Fibroblast of villous mesenchyme (primary cell): ENCODE measurements at regions not wholly inside any gene's neighbourhood (a gene's known extent, or its start where the extent isn't known, plus 50 kb on each side); places are given as distances from the start of the nearest gene placed in this dataset.
A peak's percentile ranks its signal among the peaks of the same experiment; 100 is the strongest.

ENCODE experiments used
- DNase-seq: peaks from one replicate; pipeline ENCODE4 v3.0.0-alpha.2; 2010; ENCODE audit warnings: low read depth
- H3K4me3 ChIP-seq: 2 replicates; pipeline ENCODE4 v1.5.1; 2011; ENCODE audit warnings: low read depth, mild to moderate bottlenecking, low read length
- CTCF ChIP-seq: IDR thresholded peaks from 2 replicates; pipeline ENCODE4 v1.5.1; 2012; ENCODE audit warnings: low read depth, mild to moderate bottlenecking, low read length; ENCODE audit not compliant: insufficient read depth

GRCh38 chr2:58460670-58461069 is 219.5 kb upstream of the FANCL start:
- no peak for TF ChIP-seq CTCF
- no peak for DNase-seq
- H3K4me3 ChIP-seq, result no peak overlapping the region

GRCh38 chr2:58449286-58450010 is 208.3 kb upstream of the FANCL start:
- no peak for DNase-seq
- no peak for TF ChIP-seq CTCF
- H3K4me3 ChIP-seq, result no peak overlapping the region

GRCh38 chr2:58448845-58449244 is 207.7 kb upstream of the FANCL start:
- no peak for TF ChIP-seq CTCF
- DNase-seq, result no peak
- no peak overlapping the region for H3K4me3 ChIP-seq

- peak; percentile 72 for TF ChIP-seq CTCF
- DNase-seq, result peak; percentile 77
- no peak overlapping the region for H3K4me3 ChIP-seq
Observed at GRCh38 chr2:58448065-58448507, 207.0 kb upstream of the FANCL start.

GRCh38 chr2:58447586-58447985 is 206.5 kb upstream of the FANCL start:
- no peak for DNase-seq
- no peak for TF ChIP-seq CTCF

GRCh38 chr2:58441643-58442042 is 200.5 kb upstream of the FANCL start:
- no peak for DNase-seq
- TF ChIP-seq CTCF, result no peak
- no peak overlapping the region for H3K4me3 ChIP-seq

More at GRCh38 chr2:58447586-58447985, 206.5 kb upstream of the FANCL start:
- no peak overlapping the region for H3K4me3 ChIP-seq

- no peak overlapping the region for H3K4me3 ChIP-seq
- DNase-seq, result no peak
- TF ChIP-seq CTCF, result no peak
Observed at GRCh38 chr2:58436872-58437271, 195.7 kb upstream of the FANCL start.
